Activated naive CD4-positive, alpha-beta T cell (primary cell): ENCODE measurements at regions not wholly inside any gene's neighbourhood (a gene's known extent, or its start where the extent isn't known, plus 50 kb on each side); places are given as distances from the start of the nearest gene placed in this dataset.
"Not testable (repeated sequence)": the region's sequence is repeated elsewhere in the genome, so short reads cannot be mapped to it uniquely, and the experiment has no call there.

Source experiments
- DNase-seq, 4 experiments: peaks; one replicate each; lab custom pipeline; 2025; lab: John Stamatoyannopoulos, UW

GRCh38 chr4:32706893-32707292 is 1986.7 kb downstream of the PCDH7 start:
- DNase-seq = no peak

GRCh38 chr4:32716090-32716620 is 1996.0 kb downstream of the PCDH7 start:
- DNase-seq = not testable (repeated sequence)

- no peak for DNase-seq
These were observed 2015.9 kb downstream of the PCDH7 start for GRCh38 chr4:32735856-32736590.

- DNase-seq = no peak
These were observed 2024.0 kb downstream of the PCDH7 start for GRCh38 chr4:32744211-32744610.

- DNase-seq = no peak
These were observed 2025.2 kb downstream of the PCDH7 start for GRCh38 chr4:32745351-32745750.

GRCh38 chr4:32748061-32748460 is 2027.9 kb downstream of the PCDH7 start:
- no peak for DNase-seq

- no peak for DNase-seq
These were observed 2028.3 kb downstream of the PCDH7 start for GRCh38 chr4:32748498-32748897.

- no peak for DNase-seq
These were observed 2032.8 kb downstream of the PCDH7 start for GRCh38 chr4:32752962-32753361.

GRCh38 chr4:32768664-32769389 is 2048.7 kb downstream of the PCDH7 start:
- no peak for DNase-seq

GRCh38 chr4:32771491-32771890 is 2051.3 kb downstream of the PCDH7 start:
- no peak for DNase-seq

- no peak for DNase-seq
These were observed 2054.9 kb downstream of the PCDH7 start for GRCh38 chr4:32775049-32775448.

- no peak for DNase-seq
These were observed 2056.4 kb downstream of the PCDH7 start for GRCh38 chr4:32776435-32777203.

GRCh38 chr4:32778025-32778424 is 2057.9 kb downstream of the PCDH7 start:
- DNase-seq = no peak

- no peak for DNase-seq
These were observed 2058.8 kb downstream of the PCDH7 start for GRCh38 chr4:32778938-32779337.

- no peak for DNase-seq
These were observed 2068.9 kb downstream of the PCDH7 start for GRCh38 chr4:32789026-32789608.

- no peak for DNase-seq
These were observed 2070.6 kb downstream of the PCDH7 start for GRCh38 chr4:32790803-32791202.

- peak in 1 of 4 experiments; percentile 0 for DNase-seq
These were observed 2078.4 kb downstream of the PCDH7 start for GRCh38 chr4:32798471-32799159.

- no peak for DNase-seq
These were observed 2104.2 kb downstream of the PCDH7 start for GRCh38 chr4:32824336-32824735.

GRCh38 chr4:32826169-32826568 is 2106.0 kb downstream of the PCDH7 start:
- DNase-seq = no peak

GRCh38 chr4:32830160-32830559 is 2110.0 kb downstream of the PCDH7 start:
- no peak for DNase-seq

- DNase-seq = no peak
These were observed 2110.9 kb downstream of the PCDH7 start for GRCh38 chr4:32831104-32831503.
